Activated CD4-positive, alpha-beta T cell treated with anti-CD3 and anti-CD28 coated beads, Interleukin-2, amount 50 U/mL, for 48 hours (primary cell): ENCODE measurements at regions not wholly inside any gene's neighbourhood (a gene's known extent, or its start where the extent isn't known, plus 50 kb on each side); places are given as distances from the start of the nearest gene placed in this dataset.
"Not testable (repeated sequence)": the region's sequence is repeated elsewhere in the genome, so short reads cannot be mapped to it uniquely, and the experiment has no call there.

ENCODE experiments used
- DNase-seq, 2 experiments: peaks; one replicate each; pipeline ENCODE4 v3.0.0-alpha.2; 2020

- no peak for DNase-seq
Measured at GRCh38 chr2:176779917-176780316, 432.7 kb upstream of the HNRNPA3 start.

- no peak for DNase-seq
Measured at GRCh38 chr2:176780348-176780747, 432.2 kb upstream of the HNRNPA3 start.

GRCh38 chr2:176781570-176782217, 430.9 kb upstream of the HNRNPA3 start:
- DNase-seq: no peak

- no peak for DNase-seq
Measured at GRCh38 chr2:176784633-176785200, 427.9 kb upstream of the HNRNPA3 start.

GRCh38 chr2:176789751-176790150, 422.8 kb upstream of the HNRNPA3 start:
- DNase-seq: no peak

- no peak for DNase-seq
Measured at GRCh38 chr2:176790468-176790867, 422.1 kb upstream of the HNRNPA3 start.

- no peak for DNase-seq
Measured at GRCh38 chr2:176793792-176794191, 418.8 kb upstream of the HNRNPA3 start.

GRCh38 chr2:176794392-176794791, 418.2 kb upstream of the HNRNPA3 start:
- DNase-seq: no peak

- no peak for DNase-seq
Measured at GRCh38 chr2:176795823-176796222, 416.8 kb upstream of the HNRNPA3 start.

GRCh38 chr2:176796677-176797076, 415.9 kb upstream of the HNRNPA3 start:
- not testable (repeated sequence) for DNase-seq

GRCh38 chr2:176804392-176804791, 408.2 kb upstream of the HNRNPA3 start:
- no peak for DNase-seq

GRCh38 chr2:176805345-176805744, 407.2 kb upstream of the HNRNPA3 start:
- DNase-seq: no peak

- DNase-seq: no peak
Measured at GRCh38 chr2:176812246-176812775, 400.3 kb upstream of the HNRNPA3 start.

GRCh38 chr2:176813156-176813555, 399.4 kb upstream of the HNRNPA3 start:
- no peak for DNase-seq

GRCh38 chr2:176813621-176814049, 399.0 kb upstream of the HNRNPA3 start:
- DNase-seq: no peak

GRCh38 chr2:176814274-176814673, 398.3 kb upstream of the HNRNPA3 start:
- DNase-seq: no peak

GRCh38 chr2:176814740-176815367, 397.7 kb upstream of the HNRNPA3 start:
- no peak for DNase-seq

GRCh38 chr2:176817061-176817565, 395.5 kb upstream of the HNRNPA3 start:
- DNase-seq: peak in 1 of 2 experiments; percentile 22

- no peak for DNase-seq
Measured at GRCh38 chr2:176818076-176818475, 394.5 kb upstream of the HNRNPA3 start.

- no peak for DNase-seq
Measured at GRCh38 chr2:176818617-176819016, 394.0 kb upstream of the HNRNPA3 start.

- DNase-seq: no peak
Measured at GRCh38 chr2:176819306-176819705, 393.3 kb upstream of the HNRNPA3 start.

- DNase-seq: no peak
Measured at GRCh38 chr2:176820371-176820932, 392.1 kb upstream of the HNRNPA3 start.

GRCh38 chr2:176821350-176821749, 391.2 kb upstream of the HNRNPA3 start:
- DNase-seq: no peak

GRCh38 chr2:176822060-176822459, 390.5 kb upstream of the HNRNPA3 start:
- no peak for DNase-seq
